ENCODE measurements at regions not wholly inside any gene's neighbourhood (a gene's known extent, or its start where the extent isn't known, plus 50 kb on each side); places are given as distances from the start of the nearest gene placed in this dataset.
"Not testable (repeated sequence)": the region's sequence is repeated elsewhere in the genome, so short reads cannot be mapped to it uniquely, and the experiment has no call there.

DNA sequence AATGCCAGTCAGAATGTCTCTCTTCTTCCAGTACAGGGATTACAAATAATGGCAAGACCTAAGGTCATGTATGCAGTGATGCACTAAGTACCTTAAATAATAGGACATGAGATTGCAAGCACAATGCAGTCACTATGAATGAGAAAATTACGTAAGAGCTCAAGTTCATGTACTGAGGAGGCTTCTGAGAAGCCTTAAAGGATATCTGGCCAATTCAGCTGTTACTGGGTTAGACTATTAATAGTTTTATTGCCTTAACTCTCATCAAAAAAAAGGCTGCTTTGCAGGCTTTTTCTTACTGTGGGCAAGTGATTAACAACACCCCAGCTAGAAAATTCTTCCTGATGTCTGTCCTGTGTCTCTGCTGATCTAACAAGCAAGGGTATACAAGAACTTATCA is 1681.9 kb downstream of the SPATA31A7 start:
- CTCF ChIA-PET (ENCODE audit: low intra/inter-chr PET ratio, low total read pairs); POLR2A ChIA-PET: not testable (repeated sequence)

GRCh38 chr9:62874213-62874612 is 1684.4 kb downstream of the SPATA31A7 start:
- ATAC-seq; DNase-seq (ENCODE audit: low spot score); BruUV-seq (replicated peaks); H3K79me2 ChIP-seq (ENCODE audit: insufficient read depth, low read length); H4K20me1 ChIP-seq (ENCODE audit: insufficient read depth, low read length); H3K4me2 ChIP-seq (ENCODE audit: low read depth, low read length); H3K27ac ChIP-seq (ENCODE audit: extremely low read length, insufficient read depth, low read length); H3K4me1 ChIP-seq (ENCODE audit: insufficient read depth, low read length); H2AFZ ChIP-seq (ENCODE audit: low read length); H3K27me3 ChIP-seq (ENCODE audit: control insufficient read depth in 1 of 2, insufficient read depth in 2 of 2, low read length in 2 of 2); H3K4me3 ChIP-seq (replicated peaks in 1 of 3; ENCODE audit: insufficient read depth in 1 of 3, low read depth in 2 of 3, low read length in 3 of 3); H3K36me3 ChIP-seq (replicated peaks in 1 of 2; ENCODE audit: control insufficient read depth in 1 of 2, insufficient read depth in 2 of 2, low read length in 2 of 2); H3K9me3 ChIP-seq (ENCODE audit: low read length); in situ Hi-C loops (cut with HindIII; ENCODE audit: extremely low pct_ligation_motif_present, low pct_unique_long_range_greater_than_20kb); H3K9ac ChIP-seq (ENCODE audit: insufficient read depth, low read depth, low read length); intact Hi-C loops (cut with micrococcal nuclease; ENCODE audit: unreplicated experiment); CTCF ChIA-PET (ENCODE audit: low intra/inter-chr PET ratio, low total read pairs); FAIRE-seq; POLR2A ChIA-PET: not testable (repeated sequence)
- 28% methylated on average over 9 of the region's 10 CpGs for WGBS (ENCODE audit: low lambda C conversion rate)

More for the DNA sequence above, 1681.9 kb downstream of the SPATA31A7 start:
- H3K4me3 ChIP-seq (replicated peaks in 1 of 3; ENCODE audit: insufficient read depth in 1 of 3, low read depth in 2 of 3, low read length in 3 of 3); H3K9me3 ChIP-seq (ENCODE audit: low read length); FAIRE-seq; H3K27ac ChIP-seq (ENCODE audit: extremely low read length, insufficient read depth, low read length); H4K20me1 ChIP-seq (ENCODE audit: insufficient read depth, low read length); H3K79me2 ChIP-seq (ENCODE audit: insufficient read depth, low read length); H3K4me1 ChIP-seq (ENCODE audit: insufficient read depth, low read length); H3K27me3 ChIP-seq (ENCODE audit: control insufficient read depth in 1 of 2, insufficient read depth in 2 of 2, low read length in 2 of 2); BruUV-seq (replicated peaks); H3K4me2 ChIP-seq (ENCODE audit: low read depth, low read length); intact Hi-C loops (cut with micrococcal nuclease; ENCODE audit: unreplicated experiment); H3K36me3 ChIP-seq (replicated peaks in 1 of 2; ENCODE audit: control insufficient read depth in 1 of 2, insufficient read depth in 2 of 2, low read length in 2 of 2); in situ Hi-C loops (cut with HindIII; ENCODE audit: extremely low pct_ligation_motif_present, low pct_unique_long_range_greater_than_20kb); DNase-seq (ENCODE audit: low spot score); ATAC-seq; H2AFZ ChIP-seq (ENCODE audit: low read length); H3K9ac ChIP-seq (ENCODE audit: insufficient read depth, low read depth, low read length): not testable (repeated sequence)
- 0% methylated on average over 1 of the region's 1 CpG for WGBS (ENCODE audit: low lambda C conversion rate)

DNA sequence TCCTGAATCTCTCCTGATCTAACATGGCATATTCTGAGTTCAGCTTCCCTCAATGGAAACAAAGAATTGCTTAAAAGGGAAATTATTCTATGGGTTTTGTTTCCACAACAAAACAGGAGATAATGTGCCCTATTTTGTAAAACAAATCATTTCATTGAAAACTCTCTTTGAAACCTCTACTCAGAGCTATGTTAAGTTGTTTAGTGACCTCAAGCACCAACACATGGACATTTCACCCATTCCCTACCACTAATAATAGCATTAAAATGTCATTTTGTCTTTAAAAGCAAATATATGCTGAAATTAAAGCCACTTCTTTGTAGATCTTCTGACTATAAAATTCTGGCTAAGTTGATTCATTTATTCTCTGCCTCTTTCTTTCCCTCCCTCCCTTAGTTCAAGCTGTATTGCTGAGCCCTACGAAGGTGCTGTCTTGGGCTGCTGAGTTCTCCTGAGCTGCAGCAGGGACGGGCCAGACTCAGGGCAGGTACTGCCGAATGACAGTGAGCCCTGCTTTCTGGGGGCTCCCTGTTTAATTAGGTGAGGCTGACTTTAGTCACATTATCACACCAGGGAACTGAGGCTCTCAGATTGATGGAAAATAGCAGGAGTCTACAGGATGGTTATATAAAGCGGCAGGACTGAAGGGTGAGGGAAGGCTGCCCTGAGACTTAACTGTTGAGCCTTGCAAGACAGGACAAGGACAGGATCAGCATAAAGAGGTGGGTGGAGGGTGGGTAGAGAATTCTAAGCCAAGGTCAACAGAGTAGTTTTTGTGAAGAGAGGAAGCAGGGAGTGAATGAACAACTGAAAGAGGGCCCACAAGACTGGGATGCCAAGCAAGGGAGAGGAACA is 1685.1 kb downstream of the SPATA31A7 start:
- H3K9me3 ChIP-seq (ENCODE audit: low read length); H3K79me2 ChIP-seq (ENCODE audit: insufficient read depth, low read length); H3K4me1 ChIP-seq (ENCODE audit: insufficient read depth, low read length); BruUV-seq (replicated peaks); H3K36me3 ChIP-seq (replicated peaks in 1 of 2; ENCODE audit: control insufficient read depth in 1 of 2, insufficient read depth in 2 of 2, low read length in 2 of 2); H3K4me2 ChIP-seq (ENCODE audit: low read depth, low read length); H3K27ac ChIP-seq (ENCODE audit: extremely low read length, insufficient read depth, low read length); FAIRE-seq; H4K20me1 ChIP-seq (ENCODE audit: insufficient read depth, low read length); H3K9ac ChIP-seq (ENCODE audit: insufficient read depth, low read depth, low read length); in situ Hi-C loops (cut with HindIII; ENCODE audit: extremely low pct_ligation_motif_present, low pct_unique_long_range_greater_than_20kb); intact Hi-C loops (cut with micrococcal nuclease; ENCODE audit: unreplicated experiment); H3K4me3 ChIP-seq (replicated peaks in 1 of 3; ENCODE audit: insufficient read depth in 1 of 3, low read depth in 2 of 3, low read length in 3 of 3); DNase-seq (ENCODE audit: low spot score); POLR2A ChIA-PET; CTCF ChIA-PET (ENCODE audit: low intra/inter-chr PET ratio, low total read pairs); ATAC-seq; H2AFZ ChIP-seq (ENCODE audit: low read length); H3K27me3 ChIP-seq (ENCODE audit: control insufficient read depth in 1 of 2, insufficient read depth in 2 of 2, low read length in 2 of 2): not testable (repeated sequence)
- 5% methylated on average over 4 of the region's 4 CpGs for WGBS (ENCODE audit: low lambda C conversion rate)

DNA sequence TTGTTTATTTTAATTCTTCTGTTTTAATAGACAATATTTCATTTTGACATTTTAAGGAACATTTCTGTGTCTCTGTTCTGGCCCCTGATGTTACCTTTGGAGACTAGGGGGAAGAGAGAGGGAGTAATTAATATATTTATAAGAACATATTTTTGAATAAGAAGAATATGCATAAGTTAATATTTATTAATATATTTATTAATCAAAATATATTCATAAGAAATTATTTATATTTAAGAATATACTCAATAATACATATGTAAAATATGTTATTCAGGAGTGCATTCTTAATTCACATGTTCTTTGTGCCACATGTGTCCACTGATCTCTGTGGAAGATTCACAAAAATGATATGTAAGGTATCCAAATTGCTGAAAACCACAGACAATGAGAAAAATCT is 1687.7 kb downstream of the SPATA31A7 start:
- H3K36me3 ChIP-seq (replicated peaks in 1 of 2; ENCODE audit: control insufficient read depth in 1 of 2, insufficient read depth in 2 of 2, low read length in 2 of 2); POLR2A ChIA-PET; H3K4me3 ChIP-seq (replicated peaks in 1 of 3; ENCODE audit: insufficient read depth in 1 of 3, low read depth in 2 of 3, low read length in 3 of 3); ATAC-seq; FAIRE-seq; H3K9ac ChIP-seq (ENCODE audit: insufficient read depth, low read depth, low read length); H3K4me2 ChIP-seq (ENCODE audit: low read depth, low read length); intact Hi-C loops (cut with micrococcal nuclease; ENCODE audit: unreplicated experiment); H3K4me1 ChIP-seq (ENCODE audit: insufficient read depth, low read length); H2AFZ ChIP-seq (ENCODE audit: low read length); in situ Hi-C loops (cut with HindIII; ENCODE audit: extremely low pct_ligation_motif_present, low pct_unique_long_range_greater_than_20kb); H4K20me1 ChIP-seq (ENCODE audit: insufficient read depth, low read length); CTCF ChIA-PET (ENCODE audit: low intra/inter-chr PET ratio, low total read pairs); H3K9me3 ChIP-seq (ENCODE audit: low read length); H3K27ac ChIP-seq (ENCODE audit: extremely low read length, insufficient read depth, low read length); DNase-seq (ENCODE audit: low spot score); H3K27me3 ChIP-seq (ENCODE audit: control insufficient read depth in 1 of 2, insufficient read depth in 2 of 2, low read length in 2 of 2); BruUV-seq (replicated peaks); H3K79me2 ChIP-seq (ENCODE audit: insufficient read depth, low read length): not testable (repeated sequence)

Measured in HepG2 (cell line).